Lower leg skin (tissue), 3 donors: ENCODE measurements at regions not wholly inside any gene's neighbourhood (a gene's known extent, or its start where the extent isn't known, plus 50 kb on each side); places are given as distances from the start of the nearest gene placed in this dataset.

Experiments
- POLR2A ChIP-seq, 2 donors: fragments of 450-650 bp; IDR thresholded peaks; one replicate each; pipeline ENCODE4 v1.6.1; 2016 to 2017; ENCODE audit warnings: antibody characterized with exemption in 2 of 2, mild to moderate bottlenecking in 1 of 2, moderate library complexity in 1 of 2
- TF ChIP-seq, protein P1 (sequence below), 3 donors: fragments of 450-650 bp; IDR thresholded peaks; one replicate each; pipeline ENCODE4 v1.5.1; 2016; ENCODE audit warnings: antibody characterized with exemption in 3 of 3, mild to moderate bottlenecking in 3 of 3, moderate library complexity in 2 of 3

DNA sequence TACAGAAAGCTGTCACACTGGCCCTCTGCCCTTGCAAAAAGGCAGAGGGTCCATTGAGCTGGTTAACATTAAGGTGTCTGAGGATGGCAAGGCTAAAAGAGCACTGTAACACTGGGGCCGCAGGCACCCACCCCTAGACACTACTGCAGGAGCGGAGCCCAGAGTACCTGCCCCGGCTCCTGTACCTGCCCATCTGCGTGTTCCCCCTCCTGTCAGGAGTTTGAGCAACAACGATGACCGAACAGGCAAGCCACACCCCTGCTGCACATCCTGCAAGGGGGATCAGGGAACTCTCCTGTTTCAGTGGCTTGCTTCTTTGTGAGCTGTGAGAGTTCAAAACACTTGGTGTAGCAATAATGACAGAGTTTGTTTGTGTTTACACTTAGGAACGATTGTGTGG, 117.4 kb upstream of the STARD13 start:
- no peak for TF ChIP-seq POLR2A (IDR thresholded peaks at IDR 0.05)
- TF ChIP-seq, protein P1, sequence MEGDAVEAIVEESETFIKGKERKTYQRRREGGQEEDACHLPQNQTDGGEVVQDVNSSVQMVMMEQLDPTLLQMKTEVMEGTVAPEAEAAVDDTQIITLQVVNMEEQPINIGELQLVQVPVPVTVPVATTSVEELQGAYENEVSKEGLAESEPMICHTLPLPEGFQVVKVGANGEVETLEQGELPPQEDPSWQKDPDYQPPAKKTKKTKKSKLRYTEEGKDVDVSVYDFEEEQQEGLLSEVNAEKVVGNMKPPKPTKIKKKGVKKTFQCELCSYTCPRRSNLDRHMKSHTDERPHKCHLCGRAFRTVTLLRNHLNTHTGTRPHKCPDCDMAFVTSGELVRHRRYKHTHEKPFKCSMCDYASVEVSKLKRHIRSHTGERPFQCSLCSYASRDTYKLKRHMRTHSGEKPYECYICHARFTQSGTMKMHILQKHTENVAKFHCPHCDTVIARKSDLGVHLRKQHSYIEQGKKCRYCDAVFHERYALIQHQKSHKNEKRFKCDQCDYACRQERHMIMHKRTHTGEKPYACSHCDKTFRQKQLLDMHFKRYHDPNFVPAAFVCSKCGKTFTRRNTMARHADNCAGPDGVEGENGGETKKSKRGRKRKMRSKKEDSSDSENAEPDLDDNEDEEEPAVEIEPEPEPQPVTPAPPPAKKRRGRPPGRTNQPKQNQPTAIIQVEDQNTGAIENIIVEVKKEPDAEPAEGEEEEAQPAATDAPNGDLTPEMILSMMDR (IDR thresholded peaks at IDR 0.05): no peak
